Mucosa of stomach (tissue), 1 donor: ENCODE measurements at regions not wholly inside any gene's neighbourhood (a gene's known extent, or its start where the extent isn't known, plus 50 kb on each side); places are given as distances from the start of the nearest gene placed in this dataset.

Experiments used
- H3K27me3 ChIP-seq: one replicate; pipeline ENCODE4 v1.7.0; 2013; ENCODE audit warnings: mild to moderate bottlenecking, low read length; ENCODE audit not compliant: control insufficient read depth, insufficient read depth
- H3K36me3 ChIP-seq: one replicate; pipeline ENCODE4 v1.7.0; 2013; ENCODE audit warnings: low read length; ENCODE audit not compliant: control insufficient read depth, insufficient read depth
- H3K4me1 ChIP-seq: one replicate; pipeline ENCODE4 v1.7.0; 2013; ENCODE audit warnings: mild to moderate bottlenecking, low read length; ENCODE audit not compliant: control insufficient read depth, insufficient read depth
- H3K4me3 ChIP-seq: one replicate; pipeline ENCODE4 v1.7.0; 2013; ENCODE audit warnings: low read length
- H3K9ac ChIP-seq: one replicate; pipeline ENCODE4 v1.7.0; 2013; ENCODE audit warnings: mild to moderate bottlenecking, low read length, moderate library complexity
- H3K9me3 ChIP-seq: one replicate; pipeline ENCODE4 v1.7.0; 2013; ENCODE audit warnings: mild to moderate bottlenecking, low read length, moderate library complexity; ENCODE audit not compliant: control insufficient read depth
- donor health status: Pancreatic carcinoma.

GRCh38 chr2:18435426-18436037 lies 124.9 kb downstream of the RDH14 start:
- Histone ChIP-seq H3K4me3 (no peak overlapping the region), H3K9ac (no peak overlapping the region), H3K36me3 (no peaks in the 10 kb centered on the region), H3K4me1 (no peaks in the 10 kb centered on the region), H3K9me3 (no peaks in the 10 kb centered on the region), H3K27me3 (no peaks in the 10 kb centered on the region)

DNA sequence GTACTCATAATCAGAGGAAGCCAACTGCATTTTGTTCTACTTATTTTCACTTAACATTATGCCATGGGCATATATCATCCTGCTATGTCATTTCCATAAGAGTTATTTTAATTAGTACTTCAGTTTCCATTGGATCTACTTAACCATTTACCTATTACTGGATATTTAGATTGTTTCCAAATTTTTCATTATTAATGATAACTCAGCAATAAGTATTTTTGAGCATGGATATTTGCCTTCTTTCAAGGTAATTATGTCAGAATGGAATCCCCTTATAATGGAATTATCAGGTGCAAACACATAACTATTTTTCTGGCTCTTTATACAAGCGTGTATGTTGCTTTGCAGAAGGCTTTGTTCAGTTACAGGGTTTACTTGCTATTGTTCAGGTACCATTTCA lies 126.6 kb downstream of the RDH14 start:
- H3K9me3 ChIP-seq = no peaks in the 10 kb centered on the region
- no peaks in the 10 kb centered on the region for H3K4me1 ChIP-seq
- H3K27me3 ChIP-seq = no peaks in the 10 kb centered on the region
- H3K4me3 ChIP-seq = no peak overlapping the region
- H3K9ac ChIP-seq = no peak overlapping the region
- no peaks in the 10 kb centered on the region for H3K36me3 ChIP-seq

DNA sequence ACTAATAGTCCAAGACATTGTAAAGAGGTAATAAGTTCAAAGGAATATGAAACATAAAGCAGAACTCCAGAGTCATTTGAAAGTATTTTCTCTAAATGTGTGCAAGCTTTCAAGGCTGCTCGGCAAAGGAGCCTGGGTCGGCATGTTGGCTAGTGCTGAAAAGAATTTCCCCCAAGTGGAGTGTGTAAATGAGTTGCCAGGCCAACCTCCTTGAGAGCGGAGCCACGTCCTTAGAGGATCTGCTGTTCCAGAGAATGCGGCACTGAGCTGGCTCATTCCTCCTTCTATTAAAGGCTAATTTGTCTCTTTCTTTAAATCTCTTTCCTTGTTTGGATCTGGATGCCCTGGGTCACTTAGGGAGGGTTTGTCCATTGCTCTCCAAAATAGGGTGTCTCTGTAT lies 127.5 kb downstream of the RDH14 start:
- no peak overlapping the region for H3K9ac ChIP-seq
- no peaks in the 10 kb centered on the region for H3K27me3 ChIP-seq
- H3K4me1 ChIP-seq = no peaks in the 10 kb centered on the region
- H3K36me3 ChIP-seq = no peaks in the 10 kb centered on the region
- no peak overlapping the region for H3K4me3 ChIP-seq
- H3K9me3 ChIP-seq = no peaks in the 10 kb centered on the region

DNA sequence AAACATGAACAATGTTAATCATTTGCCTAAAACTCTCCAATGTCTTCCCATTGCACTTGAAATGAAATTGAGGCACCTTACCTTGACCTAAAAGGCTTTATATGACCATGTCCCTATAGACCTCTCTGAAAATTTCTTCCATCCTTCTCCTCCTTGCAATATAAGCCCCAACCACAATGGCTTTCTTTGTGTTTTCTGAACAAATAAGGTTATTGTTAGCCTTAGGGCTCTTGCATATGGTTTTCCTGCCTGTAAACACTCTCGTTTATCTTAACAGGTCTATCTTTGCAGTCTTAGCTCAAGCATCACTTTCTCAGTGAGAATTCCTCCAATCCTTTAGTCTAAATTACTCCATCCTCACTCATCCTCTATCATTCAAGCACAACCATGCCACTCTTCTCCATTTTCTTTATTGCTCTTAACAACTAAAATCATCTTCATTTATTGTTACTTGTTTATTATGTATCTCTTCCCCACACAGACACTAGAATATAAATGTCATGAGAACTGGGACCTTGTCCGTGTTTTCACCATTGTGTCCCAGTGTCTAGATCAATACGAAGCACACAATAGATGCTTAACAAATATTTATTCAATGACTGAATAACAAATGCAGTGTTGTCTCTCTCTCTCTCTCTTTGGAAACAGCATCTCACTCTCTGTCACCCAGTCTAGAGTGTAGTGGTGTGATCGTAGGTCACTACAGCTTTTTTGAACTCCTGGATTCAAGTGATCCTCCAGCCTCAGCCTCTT lies 129.3 kb downstream of the RDH14 start:
- H3K4me1 ChIP-seq = no peaks in the 10 kb centered on the region
- H3K9me3 ChIP-seq = no peaks in the 10 kb centered on the region
- no peaks in the 10 kb centered on the region for H3K27me3 ChIP-seq
- no peak overlapping the region for H3K9ac ChIP-seq
- H3K36me3 ChIP-seq = no peaks in the 10 kb centered on the region
- H3K4me3 ChIP-seq = no peak overlapping the region

DNA sequence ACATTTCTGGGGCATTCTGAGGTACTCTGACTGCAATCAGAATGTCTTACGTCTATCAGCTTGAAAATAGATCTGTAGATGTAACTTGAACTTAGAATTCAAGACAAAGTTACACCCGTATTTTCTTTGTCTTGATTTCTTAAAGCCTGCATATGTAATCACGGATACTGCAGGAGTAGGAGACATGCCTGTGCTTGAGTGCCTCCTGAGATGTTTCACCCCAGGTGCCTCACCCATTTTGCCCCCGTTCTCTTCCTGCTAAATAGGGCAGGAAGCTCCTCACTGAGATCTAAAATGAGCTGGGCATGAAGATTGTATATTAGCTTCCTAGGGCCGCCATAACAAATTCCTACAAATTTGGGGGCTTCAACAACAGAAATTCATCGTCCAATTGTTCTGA lies 131.9 kb downstream of the RDH14 start:
- Histone ChIP-seq H3K4me3 (no peak overlapping the region), H3K9ac (no peak overlapping the region), H3K4me1 (no peaks in the 10 kb centered on the region), H3K36me3 (no peaks in the 10 kb centered on the region), H3K9me3 (no peaks in the 10 kb centered on the region), H3K27me3 (peaks cover 7% of the 10 kb centered on the region)

DNA sequence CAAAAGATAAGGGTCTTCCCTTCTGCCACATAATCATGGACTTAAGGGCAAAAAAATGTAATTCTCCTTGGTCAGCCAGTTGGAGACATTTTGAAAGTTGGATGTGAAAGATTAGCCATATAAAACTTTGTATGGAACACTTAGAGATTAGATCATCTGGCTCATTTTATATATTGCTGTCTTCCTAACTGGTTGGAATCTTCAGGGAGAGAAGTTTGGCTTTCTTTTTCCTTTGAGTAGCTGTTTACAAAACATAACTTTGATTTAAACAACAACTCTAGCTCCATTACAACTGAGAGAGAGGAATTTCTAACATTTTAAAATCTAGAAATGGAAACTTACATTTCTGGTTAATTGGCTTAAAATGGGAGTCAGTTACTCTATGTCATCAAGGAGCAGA lies 132.7 kb downstream of the RDH14 start:
- Histone ChIP-seq H3K27me3 (peaks cover 7% of the 10 kb centered on the region), H3K9ac (no peak overlapping the region), H3K4me1 (no peaks in the 10 kb centered on the region), H3K36me3 (no peaks in the 10 kb centered on the region), H3K4me3 (no peak overlapping the region), H3K9me3 (no peaks in the 10 kb centered on the region)

DNA sequence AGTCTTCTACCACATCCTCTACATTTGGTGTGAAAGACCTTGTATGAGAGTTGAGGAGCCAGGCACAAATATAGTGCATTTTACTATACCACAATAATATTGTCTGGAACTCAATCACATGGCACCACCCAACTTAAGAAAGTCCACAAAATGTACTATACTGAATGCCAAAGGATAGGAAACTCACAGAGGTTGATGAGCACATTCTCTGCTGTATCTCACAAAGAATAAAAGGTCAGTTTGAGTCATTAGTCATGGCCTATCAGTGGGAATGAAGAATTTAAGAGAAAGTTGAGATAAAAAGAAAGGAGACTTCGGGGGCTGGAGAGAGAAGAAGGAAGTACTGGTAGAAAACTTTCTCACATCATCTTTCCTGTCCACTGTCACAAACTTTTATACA lies 134.3 kb downstream of the RDH14 start:
- Histone ChIP-seq H3K4me3 (no peak overlapping the region), H3K4me1 (no peaks in the 10 kb centered on the region), H3K36me3 (no peaks in the 10 kb centered on the region), H3K9ac (no peak overlapping the region), H3K27me3 (peaks cover 7% of the 10 kb centered on the region), H3K9me3 (no peaks in the 10 kb centered on the region)

- Histone ChIP-seq H3K9ac (no peak overlapping the region), H3K4me1 (no peaks in the 10 kb centered on the region), H3K27me3 (peaks cover 7% of the 10 kb centered on the region), H3K4me3 (no peak overlapping the region), H3K9me3 (no peaks in the 10 kb centered on the region), H3K36me3 (no peaks in the 10 kb centered on the region)
Observed at GRCh38 chr2:18425210-18425703, 135.2 kb downstream of the RDH14 start.

DNA sequence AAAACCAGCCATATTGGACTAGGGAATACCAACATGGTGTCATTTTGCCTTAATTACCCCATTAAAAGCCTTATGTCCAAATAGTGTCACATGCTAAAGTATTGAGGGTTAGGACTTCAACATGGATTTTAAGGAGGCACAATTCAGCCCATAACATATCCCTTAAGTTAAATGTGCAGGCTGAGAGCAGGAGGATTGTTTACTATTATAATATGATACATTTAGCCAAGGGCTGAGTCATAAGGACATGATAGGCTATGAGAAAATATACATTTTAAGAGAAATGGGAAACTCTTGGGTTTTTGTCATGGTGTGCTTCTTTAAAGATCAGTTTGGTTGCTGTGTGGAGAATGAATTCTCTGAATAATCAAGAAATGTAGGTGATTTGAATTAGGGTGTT lies 136.8 kb downstream of the RDH14 start:
- no peaks in the 10 kb centered on the region for H3K36me3 ChIP-seq
- H3K27me3 ChIP-seq = peaks cover 7% of the 10 kb centered on the region
- no peak overlapping the region for H3K4me3 ChIP-seq
- no peak overlapping the region for H3K9ac ChIP-seq
- H3K9me3 ChIP-seq = no peaks in the 10 kb centered on the region
- H3K4me1 ChIP-seq = no peaks in the 10 kb centered on the region

DNA sequence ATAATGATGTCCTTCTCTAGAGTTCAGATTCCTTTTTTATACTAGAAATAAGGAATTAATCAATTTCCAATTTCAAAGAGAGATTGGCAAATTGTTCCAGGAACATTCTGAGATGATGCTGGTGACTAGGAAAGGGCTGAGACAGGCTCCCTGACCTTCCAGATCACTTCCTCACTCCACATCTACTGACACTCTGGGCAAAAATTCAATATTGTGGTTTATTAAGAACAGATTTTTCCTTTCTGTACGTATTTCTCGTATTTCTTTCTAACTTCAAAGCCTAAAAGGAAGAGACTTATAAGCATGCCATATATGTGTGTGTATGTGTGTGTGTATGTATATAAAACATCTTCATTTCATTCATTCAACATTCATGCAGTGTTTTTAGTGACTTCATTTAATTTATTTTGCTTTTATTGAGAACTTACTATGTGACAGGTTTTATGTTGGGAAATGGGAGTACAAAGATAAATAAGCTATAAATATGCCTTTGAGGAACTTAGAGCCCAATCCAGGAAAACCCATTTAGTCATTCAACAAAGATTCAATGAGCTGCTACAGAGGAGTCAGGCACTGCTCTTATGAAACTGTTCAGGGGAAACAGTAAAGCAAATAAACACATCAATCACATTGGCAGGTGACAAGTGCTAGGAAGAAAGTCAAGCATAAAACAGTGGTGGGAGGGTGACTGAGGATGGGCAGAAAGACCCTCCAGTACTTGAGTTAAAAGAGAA lies 137.9 kb downstream of the RDH14 start:
- no peaks in the 10 kb centered on the region for H3K4me1 ChIP-seq

DNA sequence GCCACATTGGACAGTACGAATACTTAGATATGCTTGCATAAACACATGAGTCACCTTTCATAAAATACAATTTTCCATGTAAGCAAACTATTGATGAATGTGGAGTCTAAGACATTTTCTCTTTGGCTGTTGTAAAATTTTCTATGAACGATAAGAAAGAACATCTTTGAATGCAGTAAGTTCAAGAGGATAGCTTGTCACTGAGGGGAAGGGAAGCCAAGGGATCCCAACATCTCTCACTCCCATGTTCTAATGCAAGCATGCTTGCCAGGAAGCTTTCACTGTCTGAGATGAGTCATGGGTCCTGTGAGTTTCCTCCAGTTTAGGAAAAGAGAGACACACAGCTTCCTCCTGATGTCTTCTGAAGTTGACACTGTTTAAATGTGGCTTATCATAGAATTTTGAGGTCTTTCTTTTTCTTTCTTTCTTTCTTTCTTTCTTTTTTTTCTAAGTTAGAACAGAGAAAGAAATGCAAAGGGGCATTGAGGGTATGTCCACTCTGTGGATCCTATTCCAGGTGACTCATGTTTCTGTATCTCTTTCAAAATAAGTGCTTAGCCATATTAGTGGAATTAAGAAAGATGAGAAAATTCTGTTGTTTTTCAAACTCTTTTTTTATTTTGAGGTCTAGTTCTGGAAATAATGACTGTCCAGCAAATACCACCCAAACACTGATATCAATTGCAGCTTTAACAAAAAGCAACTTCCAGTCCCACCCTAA lies 146.6 kb downstream of the RDH14 start:
- H3K9ac ChIP-seq = no peak overlapping the region
- no peaks in the 10 kb centered on the region for H3K36me3 ChIP-seq
- no peaks in the 10 kb centered on the region for H3K4me1 ChIP-seq
- H3K4me3 ChIP-seq = no peak overlapping the region
- H3K9me3 ChIP-seq = no peaks in the 10 kb centered on the region
- no peaks in the 10 kb centered on the region for H3K27me3 ChIP-seq

More for the DNA sequence above, 137.9 kb downstream of the RDH14 start:
- H3K9ac ChIP-seq = no peak overlapping the region
- no peak overlapping the region for H3K4me3 ChIP-seq
- H3K9me3 ChIP-seq = no peaks in the 10 kb centered on the region
- H3K36me3 ChIP-seq = no peaks in the 10 kb centered on the region
- peaks cover 7% of the 10 kb centered on the region for H3K27me3 ChIP-seq
